ENCODE measurements at regions not wholly inside any gene's neighbourhood (a gene's known extent, or its start where the extent isn't known, plus 50 kb on each side); places are given as distances from the start of the nearest gene placed in this dataset.
A peak's percentile ranks its signal among the peaks of the same experiment; 100 is the strongest.

GRCh38 chr4:179112441-179113170, 1670.4 kb upstream of the AGA start:
- no peak for TF ChIP-seq CTCF (IDR thresholded peaks at IDR 0.05; ENCODE audit: low read length, missing control alignments)
- no peak overlapping the region for H3K4me3 ChIP-seq (replicated peaks; ENCODE audit: low read depth, low read length)

GRCh38 chr4:179114615-179115014, 1672.4 kb upstream of the AGA start:
- DNase-seq (ENCODE audit: low read depth): no peak
- TF ChIP-seq CTCF (IDR thresholded peaks at IDR 0.05; ENCODE audit: low read length, missing control alignments): no peak
- no peak overlapping the region for H3K4me3 ChIP-seq (replicated peaks; ENCODE audit: low read depth, low read length)

More at GRCh38 chr4:179112441-179113170, 1670.4 kb upstream of the AGA start:
- peak; percentile 0 for DNase-seq (ENCODE audit: low read depth)

- no peak overlapping the region for H3K4me3 ChIP-seq (replicated peaks; ENCODE audit: low read depth, low read length)
- DNase-seq (ENCODE audit: low read depth): no peak
- no peak for TF ChIP-seq CTCF (IDR thresholded peaks at IDR 0.05; ENCODE audit: low read length, missing control alignments)
Measured at GRCh38 chr4:179116011-179116410, 1673.8 kb upstream of the AGA start.

GRCh38 chr4:179116581-179116980, 1674.3 kb upstream of the AGA start:
- no peak for DNase-seq (ENCODE audit: low read depth)
- H3K4me3 ChIP-seq (replicated peaks; ENCODE audit: low read depth, low read length): no peak overlapping the region
- no peak for TF ChIP-seq CTCF (IDR thresholded peaks at IDR 0.05; ENCODE audit: low read length, missing control alignments)

- no peak for TF ChIP-seq CTCF (IDR thresholded peaks at IDR 0.05; ENCODE audit: low read length, missing control alignments)
- no peak overlapping the region for H3K4me3 ChIP-seq (replicated peaks; ENCODE audit: low read depth, low read length)
- DNase-seq (ENCODE audit: low read depth): no peak
Measured at GRCh38 chr4:179123084-179123483, 1680.8 kb upstream of the AGA start.

- TF ChIP-seq CTCF (IDR thresholded peaks at IDR 0.05; ENCODE audit: low read length, missing control alignments): no peak
- DNase-seq (ENCODE audit: low read depth): no peak
- no peak overlapping the region for H3K4me3 ChIP-seq (replicated peaks; ENCODE audit: low read depth, low read length)
Measured at GRCh38 chr4:179124419-179124818, 1682.2 kb upstream of the AGA start.

GRCh38 chr4:179124957-179125356, 1682.7 kb upstream of the AGA start:
- TF ChIP-seq CTCF (IDR thresholded peaks at IDR 0.05; ENCODE audit: low read length, missing control alignments): no peak
- DNase-seq (ENCODE audit: low read depth): no peak
- H3K4me3 ChIP-seq (replicated peaks; ENCODE audit: low read depth, low read length): no peak overlapping the region
